ENCODE measurements at regions not wholly inside any gene's neighbourhood (a gene's known extent, or its start where the extent isn't known, plus 50 kb on each side); places are given as distances from the start of the nearest gene placed in this dataset.

DNA sequence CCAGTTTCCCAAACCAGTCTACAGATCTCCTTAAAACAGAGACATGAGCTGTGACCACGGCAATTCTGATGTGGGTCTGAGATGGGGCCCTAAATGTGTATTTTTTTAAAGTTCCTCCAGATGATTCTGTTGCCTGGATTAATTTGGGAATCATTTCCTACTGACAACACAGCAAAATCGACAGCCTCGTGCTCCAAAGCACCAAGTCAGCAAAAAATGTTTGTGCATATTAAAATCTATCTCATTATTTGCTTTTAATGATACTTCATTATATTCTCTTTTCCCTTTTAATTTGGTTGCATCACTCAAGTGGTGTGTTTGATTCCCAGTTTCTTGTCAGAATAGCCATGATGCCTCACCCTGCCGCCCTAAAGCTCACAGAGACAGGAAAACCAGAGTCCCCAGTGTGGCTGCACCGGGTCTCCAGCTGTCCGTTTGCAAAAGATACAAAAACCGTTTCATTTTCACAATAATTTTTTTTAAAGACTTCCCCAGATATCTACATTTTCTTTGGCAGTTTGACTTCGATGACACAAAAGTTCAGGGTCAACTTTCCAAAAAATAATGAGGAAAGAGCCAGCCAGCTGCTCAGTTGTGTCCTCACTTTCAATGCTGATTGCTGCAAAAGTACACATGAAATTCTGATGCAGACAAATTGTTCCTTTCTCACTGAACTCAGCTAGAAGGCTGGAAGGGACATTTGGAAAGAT lies 443.2 kb upstream of the ID2 start:
- no peak overlapping the region for H3K27ac Mint-ChIP-seq (ENCODE audit: unreplicated experiment)
- H3K36me3 Mint-ChIP-seq (ENCODE audit: unreplicated experiment) = no peaks in the 10 kb centered on the region
- DNase-seq = no peak
- no peaks in the 10 kb centered on the region for H3K4me1 Mint-ChIP-seq (ENCODE audit: low read depth, unreplicated experiment)
- no peaks in the 10 kb centered on the region for H3K27me3 Mint-ChIP-seq (ENCODE audit: unreplicated experiment)
- TF ChIP-seq, protein P1, sequence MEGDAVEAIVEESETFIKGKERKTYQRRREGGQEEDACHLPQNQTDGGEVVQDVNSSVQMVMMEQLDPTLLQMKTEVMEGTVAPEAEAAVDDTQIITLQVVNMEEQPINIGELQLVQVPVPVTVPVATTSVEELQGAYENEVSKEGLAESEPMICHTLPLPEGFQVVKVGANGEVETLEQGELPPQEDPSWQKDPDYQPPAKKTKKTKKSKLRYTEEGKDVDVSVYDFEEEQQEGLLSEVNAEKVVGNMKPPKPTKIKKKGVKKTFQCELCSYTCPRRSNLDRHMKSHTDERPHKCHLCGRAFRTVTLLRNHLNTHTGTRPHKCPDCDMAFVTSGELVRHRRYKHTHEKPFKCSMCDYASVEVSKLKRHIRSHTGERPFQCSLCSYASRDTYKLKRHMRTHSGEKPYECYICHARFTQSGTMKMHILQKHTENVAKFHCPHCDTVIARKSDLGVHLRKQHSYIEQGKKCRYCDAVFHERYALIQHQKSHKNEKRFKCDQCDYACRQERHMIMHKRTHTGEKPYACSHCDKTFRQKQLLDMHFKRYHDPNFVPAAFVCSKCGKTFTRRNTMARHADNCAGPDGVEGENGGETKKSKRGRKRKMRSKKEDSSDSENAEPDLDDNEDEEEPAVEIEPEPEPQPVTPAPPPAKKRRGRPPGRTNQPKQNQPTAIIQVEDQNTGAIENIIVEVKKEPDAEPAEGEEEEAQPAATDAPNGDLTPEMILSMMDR (IDR thresholded peaks at IDR 0.05; ENCODE audit: partially characterized antibody, unreplicated experiment) = no peak
- peaks cover 4% of the 10 kb centered on the region for H3K9me3 Mint-ChIP-seq (ENCODE audit: unreplicated experiment)
- H3K4me3 Mint-ChIP-seq (ENCODE audit: unreplicated experiment) = no peak overlapping the region

DNA sequence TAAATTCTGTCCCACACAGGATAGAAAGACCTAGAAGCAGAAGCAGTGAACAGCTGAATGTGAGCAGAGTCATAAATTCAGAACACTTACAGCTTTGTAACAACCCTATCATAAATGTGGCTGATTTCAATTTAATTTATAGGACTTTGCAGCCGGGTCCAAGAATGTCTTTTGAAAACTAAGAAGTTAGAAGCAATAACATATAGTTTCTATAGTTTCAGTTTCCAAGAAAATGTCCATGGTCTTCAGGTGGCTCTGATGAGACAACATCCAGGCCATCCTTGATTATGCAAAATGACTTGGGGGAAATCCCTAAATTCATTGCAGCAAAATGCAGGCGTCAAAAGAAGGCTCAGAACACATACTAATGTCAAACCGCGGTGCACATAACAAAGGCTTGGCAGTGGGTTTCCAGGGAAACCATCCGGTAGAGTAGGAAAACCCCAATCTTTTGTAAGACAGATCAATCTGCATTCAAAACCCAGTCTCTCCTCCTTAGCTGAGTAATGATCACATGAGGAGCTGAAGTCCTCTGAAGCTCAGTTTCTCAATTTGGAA lies 442.2 kb upstream of the ID2 start:
- H3K27me3 Mint-ChIP-seq (ENCODE audit: unreplicated experiment) = no peaks in the 10 kb centered on the region
- H3K4me1 Mint-ChIP-seq (ENCODE audit: low read depth, unreplicated experiment) = no peaks in the 10 kb centered on the region
- H3K4me3 Mint-ChIP-seq (ENCODE audit: unreplicated experiment) = no peak overlapping the region
- TF ChIP-seq, protein P1 (IDR thresholded peaks at IDR 0.05; ENCODE audit: partially characterized antibody, unreplicated experiment) = no peak
- H3K27ac Mint-ChIP-seq (ENCODE audit: unreplicated experiment) = no peak overlapping the region
- no peak for DNase-seq
- H3K36me3 Mint-ChIP-seq (ENCODE audit: unreplicated experiment) = peaks cover 1% of the 10 kb centered on the region
- H3K9me3 Mint-ChIP-seq (ENCODE audit: unreplicated experiment) = peaks cover 4% of the 10 kb centered on the region

DNA sequence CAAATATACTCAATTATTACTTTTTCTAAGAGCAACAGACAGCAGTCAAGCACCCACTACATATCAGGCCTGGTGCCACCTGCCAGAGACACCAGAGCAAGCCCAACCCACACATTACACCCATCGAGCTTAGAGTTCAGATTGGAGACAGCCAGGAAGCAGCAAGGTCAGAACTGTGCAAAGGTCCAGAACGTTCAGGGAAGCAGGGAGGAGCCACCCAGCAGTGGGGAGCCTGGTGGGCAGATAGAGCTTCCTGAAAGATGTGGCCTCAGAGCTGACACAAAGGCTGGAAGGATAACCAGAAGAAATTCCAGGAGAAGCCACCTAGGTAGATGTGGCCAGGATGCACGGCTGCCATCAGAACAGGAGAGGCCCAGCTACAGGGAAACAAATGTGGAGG lies 440.5 kb upstream of the ID2 start:
- no peak overlapping the region for H3K4me3 Mint-ChIP-seq (ENCODE audit: unreplicated experiment)

DNA sequence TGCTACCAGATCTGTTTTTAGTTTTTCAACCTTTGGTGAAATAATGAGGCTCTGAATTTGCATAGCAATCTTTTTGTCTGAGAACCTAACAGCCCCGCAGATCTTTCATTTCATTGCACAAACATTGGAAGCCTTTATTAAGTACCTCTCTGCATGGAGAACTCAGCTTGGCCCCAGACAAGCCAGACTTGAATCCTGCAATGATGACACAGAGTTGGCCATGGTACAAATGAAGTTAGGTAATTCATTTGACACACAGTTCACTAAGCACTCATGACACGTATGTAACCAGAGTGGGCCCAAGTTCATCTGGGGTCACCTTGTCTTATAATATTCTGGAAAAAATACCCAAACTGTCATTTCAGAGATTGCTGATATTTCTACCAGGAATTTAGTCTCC lies 439.1 kb upstream of the ID2 start:
- H3K27me3 Mint-ChIP-seq (ENCODE audit: unreplicated experiment) = no peaks in the 10 kb centered on the region
- H3K27ac Mint-ChIP-seq (ENCODE audit: unreplicated experiment) = no peak overlapping the region
- no peak for DNase-seq
- H3K4me1 Mint-ChIP-seq (ENCODE audit: low read depth, unreplicated experiment) = no peaks in the 10 kb centered on the region
- peaks cover 3% of the 10 kb centered on the region for H3K9me3 Mint-ChIP-seq (ENCODE audit: unreplicated experiment)
- peaks cover 5% of the 10 kb centered on the region for H3K36me3 Mint-ChIP-seq (ENCODE audit: unreplicated experiment)
- no peak overlapping the region for H3K4me3 Mint-ChIP-seq (ENCODE audit: unreplicated experiment)
- TF ChIP-seq, protein P1 (IDR thresholded peaks at IDR 0.05; ENCODE audit: partially characterized antibody, unreplicated experiment) = no peak

More for the DNA sequence above, 440.5 kb upstream of the ID2 start:
- DNase-seq = no peak
- no peaks in the 10 kb centered on the region for H3K4me1 Mint-ChIP-seq (ENCODE audit: low read depth, unreplicated experiment)
- H3K27ac Mint-ChIP-seq (ENCODE audit: unreplicated experiment) = no peak overlapping the region
- no peaks in the 10 kb centered on the region for H3K27me3 Mint-ChIP-seq (ENCODE audit: unreplicated experiment)
- H3K36me3 Mint-ChIP-seq (ENCODE audit: unreplicated experiment) = peaks cover 5% of the 10 kb centered on the region
- H3K9me3 Mint-ChIP-seq (ENCODE audit: unreplicated experiment) = peaks cover 6% of the 10 kb centered on the region
- TF ChIP-seq, protein P1 (IDR thresholded peaks at IDR 0.05; ENCODE audit: partially characterized antibody, unreplicated experiment) = no peak

DNA sequence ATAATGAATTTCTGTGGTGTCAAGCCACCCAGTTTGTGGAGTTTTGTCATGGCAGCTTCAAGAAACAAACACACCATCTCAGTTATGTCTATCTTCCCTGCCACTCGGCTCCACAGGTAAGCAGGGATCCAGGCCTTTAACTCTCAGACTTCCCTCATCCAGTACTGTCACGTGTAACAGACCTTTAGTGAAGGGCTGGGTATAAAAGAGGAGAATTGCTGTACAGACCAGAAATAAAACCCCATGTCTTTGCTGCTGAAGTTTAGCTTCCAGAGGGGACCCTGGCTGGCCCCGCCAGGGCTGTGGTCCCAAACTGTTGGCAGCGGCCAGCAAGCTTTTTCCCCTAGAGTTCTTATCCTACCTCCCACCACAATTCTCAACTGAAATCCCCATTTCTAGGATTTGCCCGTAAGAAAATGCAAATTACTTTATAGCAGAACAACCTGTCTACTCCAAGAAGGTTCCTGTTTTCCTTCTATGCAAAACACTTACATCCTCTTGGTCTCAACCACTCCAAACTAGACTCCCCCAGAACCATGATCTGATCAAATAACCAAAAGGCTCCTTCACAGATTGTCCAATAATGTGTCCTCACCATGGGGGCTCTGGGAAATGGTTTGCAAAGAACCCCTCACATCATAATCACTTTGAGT lies 438.0 kb upstream of the ID2 start:
- H3K4me1 Mint-ChIP-seq (ENCODE audit: low read depth, unreplicated experiment) = no peaks in the 10 kb centered on the region
- H3K36me3 Mint-ChIP-seq (ENCODE audit: unreplicated experiment) = peaks cover 5% of the 10 kb centered on the region
- H3K27me3 Mint-ChIP-seq (ENCODE audit: unreplicated experiment) = no peaks in the 10 kb centered on the region
- TF ChIP-seq, protein P1 (IDR thresholded peaks at IDR 0.05; ENCODE audit: partially characterized antibody, unreplicated experiment) = no peak
- H3K27ac Mint-ChIP-seq (ENCODE audit: unreplicated experiment) = no peak overlapping the region
- H3K9me3 Mint-ChIP-seq (ENCODE audit: unreplicated experiment) = peaks cover 3% of the 10 kb centered on the region
- H3K4me3 Mint-ChIP-seq (ENCODE audit: unreplicated experiment) = no peak overlapping the region
- DNase-seq = no peak
